ENCODE measurements at regions not wholly inside any gene's neighbourhood (a gene's known extent, or its start where the extent isn't known, plus 50 kb on each side); places are given as distances from the start of the nearest gene placed in this dataset.

GRCh38 chr18:76306685-76307292 lies 188.3 kb downstream of the ZNF516 start:
- TF ChIP-seq POLR2A (IDR thresholded peaks at IDR 0.05) (no peak), CTCF (IDR thresholded peaks at IDR 0.05) (no peak), POLR2AphosphoS5 (IDR thresholded peaks at IDR 0.05) (no peak)
